PC-3 (cell line): ENCODE measurements at regions not wholly inside any gene's neighbourhood (a gene's known extent, or its start where the extent isn't known, plus 50 kb on each side); places are given as distances from the start of the nearest gene placed in this dataset.

Experiments used
- ATAC-seq: fragments of 200-7000 bp; cut with Tn5 transposase; 2 replicates; pipeline ENCODE4 v1.9.1; 2020; ENCODE audit warnings: mild to moderate bottlenecking, moderate library complexity
- BruUV-seq: library from RNA; stranded (reverse); fragments of 400-500 nt; replicated peaks from 2 replicates; lab custom pipeline; 2021; lab: Mats Ljungman, UMichigan
- CTCF ChIA-PET: fragments of 300-600 bp; sonication (Branson Sonifier 250); formaldehyde crosslinking; loops from one replicate; lab custom pipeline; 2022; ENCODE audit warnings: antibody characterized with exemption; lab: Charles Lee
- POLR2A ChIA-PET: fragments of 300-600 bp; sonication (Branson Sonifier 250); formaldehyde crosslinking; loops from one replicate; lab custom pipeline; 2022; ENCODE audit warnings: antibody characterized with exemption; ENCODE audit not compliant: unreplicated experiment; lab: Charles Lee
- DNase-seq: peaks from one replicate; pipeline ENCODE4 v3.0.0-alpha.2; 2015
- H2AFZ ChIP-seq: fragments of 300-600 bp; sonication (generic); 2 replicates; pipeline ENCODE4 v1.6.0; 2016; ENCODE audit warnings: antibody characterized with exemption, low read length
- H3F3A ChIP-seq: fragments of 300-600 bp; sonication (generic); one replicate; pipeline ENCODE4 v1.6.0; 2017; ENCODE audit warnings: antibody characterized with exemption, low read length, control low read depth, mild to moderate bottlenecking; ENCODE audit not compliant: unreplicated experiment
- H3K27ac ChIP-seq: fragments of 300-600 bp; sonication (generic); 2 replicates; pipeline ENCODE4 v1.5.1; 2016; ENCODE audit warnings: mild to moderate bottlenecking, low read length
- H3K27me3 ChIP-seq: fragments of 300-600 bp; sonication (generic); 2 replicates; pipeline ENCODE4 v1.6.1; 2016; ENCODE audit warnings: low read length, mixed read lengths
- H3K36me3 ChIP-seq: fragments of 300-600 bp; sonication (generic); 2 replicates; pipeline ENCODE4 v1.6.1; 2016; ENCODE audit warnings: low read depth, mixed run types, low read length, mixed read lengths
- H3K4me1 ChIP-seq: fragments of 300-600 bp; sonication (generic); 2 replicates; pipeline ENCODE4 v1.5.1; 2016; ENCODE audit warnings: low read length; ENCODE audit not compliant: insufficient read depth
- H3K4me2 ChIP-seq: fragments of 300-600 bp; sonication (generic); 2 replicates; pipeline ENCODE4 v1.6.0; 2016; ENCODE audit warnings: low read length
- H3K4me3 ChIP-seq: fragments of 300-600 bp; sonication (generic); 2 replicates; pipeline ENCODE4 v1.5.1; 2016; ENCODE audit warnings: mild to moderate bottlenecking, low read length, mixed read lengths
- H3K79me2 ChIP-seq: fragments of 300-600 bp; sonication (generic); 2 replicates; pipeline ENCODE4 v1.6.1; 2017; ENCODE audit warnings: low read length, mixed read lengths
- H3K9ac ChIP-seq: fragments of 300-600 bp; sonication (generic); 2 replicates; pipeline ENCODE4 v1.6.0; 2016; ENCODE audit warnings: mild to moderate bottlenecking, low read length
- H3K9me2 ChIP-seq: fragments of 300-600 bp; sonication (generic); replicated peaks from 2 replicates; pipeline ENCODE4 v1.6.1; 2016; ENCODE audit warnings: mixed run types, low read length, mixed read lengths
- H3K9me3 ChIP-seq: fragments of 300-600 bp; sonication (generic); 2 replicates; pipeline ENCODE4 v1.6.1; 2016; ENCODE audit warnings: low read length, mixed read lengths
- H4K20me1 ChIP-seq: fragments of 300-600 bp; sonication (generic); 2 replicates; pipeline ENCODE4 v1.6.1; 2016; ENCODE audit warnings: low read length, mixed read lengths
- CTCF ChIP-seq: fragments of 300-600 bp; sonication (generic); conservative IDR thresholded peaks from 2 replicates; pipeline ENCODE4 v1.5.1; 2017; ENCODE audit warnings: antibody characterized with exemption, low read depth, mild to moderate bottlenecking, low read length
- EZH2 ChIP-seq: fragments of 300-600 bp; sonication (generic); IDR thresholded peaks from one replicate; pipeline ENCODE4 v1.6.1; 2017; ENCODE audit warnings: antibody characterized with exemption, mild to moderate bottlenecking, low read length; ENCODE audit not compliant: unreplicated experiment
- EZH2phosphoT487 ChIP-seq: fragments of 300-600 bp; sonication (generic); IDR thresholded peaks from 2 replicates; pipeline ENCODE4 v1.6.1; 2018; ENCODE audit warnings: mild to moderate bottlenecking, antibody characterized with exemption, low read length, borderline replicate concordance
- intact Hi-C: fragments of 100-400 bp; cut with micrococcal nuclease; formaldehyde crosslinking; loops from 2 replicates; pipeline ENCODE4 v1.9.0; 2023

GRCh38 chr12:98341732-98342131 lies 173.7 kb upstream of the TMPO start:
- Histone ChIP-seq H3K79me2 (no peaks in the 10 kb centered on the region), H4K20me1 (no peaks in the 10 kb centered on the region), H3K9ac (no peak overlapping the region), H3K9me2 (no peaks in the 10 kb centered on the region), H2AFZ (no peak overlapping the region), H3K4me1 (no peaks in the 10 kb centered on the region), H3K4me2 (no peak overlapping the region), H3K9me3 (no peaks in the 10 kb centered on the region), H3K27me3 (peaks cover 76% of the 10 kb centered on the region), H3K36me3 (no peaks in the 10 kb centered on the region), H3K4me3 (no peak overlapping the region), H3K27ac (no peak overlapping the region), H3F3A (no peaks in the 10 kb centered on the region)
- TF ChIP-seq CTCF (no peak), EZH2phosphoT487 (no peak), EZH2 (no peak)
- BruUV-seq: no TSS peak
- ChIA-PET POLR2A (no interaction called here), CTCF (no interaction called here)
- ATAC-seq (no peak), DNase-seq (no peak)
- intact Hi-C loops: no loop called here

GRCh38 chr12:98343002-98343567 lies 172.3 kb upstream of the TMPO start:
- Histone ChIP-seq H3K9ac (no peak overlapping the region), H3K4me2 (no peak overlapping the region), H3K9me3 (no peaks in the 10 kb centered on the region), H3K27ac (no peak overlapping the region), H3K36me3 (no peaks in the 10 kb centered on the region), H4K20me1 (no peaks in the 10 kb centered on the region), H3K4me3 (no peak overlapping the region), H3F3A (no peaks in the 10 kb centered on the region), H3K79me2 (no peaks in the 10 kb centered on the region), H3K9me2 (no peaks in the 10 kb centered on the region), H3K27me3 (peaks cover 81% of the 10 kb centered on the region), H2AFZ (no peak overlapping the region), H3K4me1 (no peaks in the 10 kb centered on the region)
- no TSS peak for BruUV-seq
- TF ChIP-seq EZH2phosphoT487: no peak
- TF ChIP-seq CTCF: no peak
- no peak for TF ChIP-seq EZH2
- intact Hi-C loops: no loop called here
- DNase-seq (no peak), ATAC-seq (no peak)
- POLR2A ChIA-PET: interaction anchor here (0.6 kb wide), 1 partner anchor 12 kb away, joined by 4 read pairs; no protein-coding TSS in a partner anchor
- CTCF ChIA-PET: no interaction called here

- no TSS peak for BruUV-seq
- Histone ChIP-seq H4K20me1 (no peaks in the 10 kb centered on the region), H3K79me2 (no peaks in the 10 kb centered on the region), H3K4me1 (no peaks in the 10 kb centered on the region), H3F3A (no peaks in the 10 kb centered on the region), H3K4me2 (no peak overlapping the region), H3K9me3 (no peaks in the 10 kb centered on the region), H3K4me3 (no peak overlapping the region), H3K9me2 (no peaks in the 10 kb centered on the region), H2AFZ (no peak overlapping the region), H3K27ac (no peak overlapping the region), H3K27me3 (peaks cover 83% of the 10 kb centered on the region), H3K9ac (no peak overlapping the region), H3K36me3 (no peaks in the 10 kb centered on the region)
- no peak for TF ChIP-seq CTCF
- no peak for TF ChIP-seq EZH2
- no peak for TF ChIP-seq EZH2phosphoT487
- POLR2A ChIA-PET: no interaction called here
- CTCF ChIA-PET: no interaction called here
- DNase-seq: no peak
- no peak for ATAC-seq
- intact Hi-C loops: no loop called here
These were observed 171.1 kb upstream of the TMPO start for GRCh38 chr12:98344046-98344930.
